Right renal pelvis (tissue), 4 donors: ENCODE measurements at regions not wholly inside any gene's neighbourhood (a gene's known extent, or its start where the extent isn't known, plus 50 kb on each side); places are given as distances from the start of the nearest gene placed in this dataset.

Experiments
- DNase-seq, 4 donors: peaks; one replicate each; pipeline ENCODE4 v3.0.0-alpha.2; 2013; ENCODE audit warnings: low read depth in 4 of 4, low spot score in 3 of 4, missing footprints in 1 of 4

GRCh38 chr11:104464691-104465090 lies 300.7 kb upstream of the PDGFD start:
- DNase-seq, result no peak

- no peak for DNase-seq
Observed at GRCh38 chr11:104462341-104462740, 298.4 kb upstream of the PDGFD start.

- no peak for DNase-seq
Observed at GRCh38 chr11:104451197-104451893, 287.4 kb upstream of the PDGFD start.

- DNase-seq, result no peak
Observed at GRCh38 chr11:104443387-104443786, 279.4 kb upstream of the PDGFD start.

GRCh38 chr11:104442321-104442720 lies 278.4 kb upstream of the PDGFD start:
- DNase-seq, result no peak

GRCh38 chr11:104435494-104435893 lies 271.5 kb upstream of the PDGFD start:
- no peak for DNase-seq

- no peak for DNase-seq
Observed at GRCh38 chr11:104433751-104434150, 269.8 kb upstream of the PDGFD start.

GRCh38 chr11:104432981-104433380 lies 269.0 kb upstream of the PDGFD start:
- no peak for DNase-seq

- no peak for DNase-seq
Observed at GRCh38 chr11:104432526-104432925, 268.6 kb upstream of the PDGFD start.

- no peak for DNase-seq
Observed at GRCh38 chr11:104422324-104422944, 258.5 kb upstream of the PDGFD start.

- no peak for DNase-seq
Observed at GRCh38 chr11:104410336-104410735, 246.4 kb upstream of the PDGFD start.

GRCh38 chr11:104408630-104409029 lies 244.7 kb upstream of the PDGFD start:
- no peak for DNase-seq

GRCh38 chr11:104405277-104405676 lies 241.3 kb upstream of the PDGFD start:
- no peak for DNase-seq

- DNase-seq, result no peak
Observed at GRCh38 chr11:104404231-104405175, 240.6 kb upstream of the PDGFD start.

- DNase-seq, result no peak
Observed at GRCh38 chr11:104402812-104403521, 239.0 kb upstream of the PDGFD start.

- DNase-seq, result no peak
Observed at GRCh38 chr11:104394508-104394907, 230.6 kb upstream of the PDGFD start.

- DNase-seq, result peak in 1 of 4 donors; percentile 36
Observed at GRCh38 chr11:104390651-104391050, 226.7 kb upstream of the PDGFD start.

- no peak for DNase-seq
Observed at GRCh38 chr11:104385884-104386283, 221.9 kb upstream of the PDGFD start.

GRCh38 chr11:104380358-104380757 lies 216.4 kb upstream of the PDGFD start:
- no peak for DNase-seq

- no peak for DNase-seq
Observed at GRCh38 chr11:104372111-104372510, 208.2 kb upstream of the PDGFD start.

GRCh38 chr11:104370478-104370877 lies 206.5 kb upstream of the PDGFD start:
- no peak for DNase-seq
